PC-3 (cell line): ENCODE measurements at regions not wholly inside any gene's neighbourhood (a gene's known extent, or its start where the extent isn't known, plus 50 kb on each side); places are given as distances from the start of the nearest gene placed in this dataset.

Source experiments
- ATAC-seq: fragments of 200-7000 bp; cut with Tn5 transposase; 2 replicates; pipeline ENCODE4 v1.9.1; 2020; ENCODE audit warnings: mild to moderate bottlenecking, moderate library complexity
- BruUV-seq: library from RNA; stranded (reverse); fragments of 400-500 nt; replicated peaks from 2 replicates; lab custom pipeline; 2021; lab: Mats Ljungman, UMichigan
- CTCF ChIA-PET: fragments of 300-600 bp; sonication (Branson Sonifier 250); formaldehyde crosslinking; loops from one replicate; lab custom pipeline; 2022; ENCODE audit warnings: antibody characterized with exemption; lab: Charles Lee
- POLR2A ChIA-PET: fragments of 300-600 bp; sonication (Branson Sonifier 250); formaldehyde crosslinking; loops from one replicate; lab custom pipeline; 2022; ENCODE audit warnings: antibody characterized with exemption; ENCODE audit not compliant: unreplicated experiment; lab: Charles Lee
- DNase-seq: peaks from one replicate; pipeline ENCODE4 v3.0.0-alpha.2; 2015
- H2AFZ ChIP-seq: fragments of 300-600 bp; sonication (generic); 2 replicates; pipeline ENCODE4 v1.6.0; 2016; ENCODE audit warnings: antibody characterized with exemption, low read length
- H3F3A ChIP-seq: fragments of 300-600 bp; sonication (generic); one replicate; pipeline ENCODE4 v1.6.0; 2017; ENCODE audit warnings: antibody characterized with exemption, low read length, control low read depth, mild to moderate bottlenecking; ENCODE audit not compliant: unreplicated experiment
- H3K27ac ChIP-seq: fragments of 300-600 bp; sonication (generic); 2 replicates; pipeline ENCODE4 v1.5.1; 2016; ENCODE audit warnings: mild to moderate bottlenecking, low read length
- H3K27me3 ChIP-seq: fragments of 300-600 bp; sonication (generic); 2 replicates; pipeline ENCODE4 v1.6.1; 2016; ENCODE audit warnings: low read length, mixed read lengths
- H3K36me3 ChIP-seq: fragments of 300-600 bp; sonication (generic); 2 replicates; pipeline ENCODE4 v1.6.1; 2016; ENCODE audit warnings: low read depth, mixed run types, low read length, mixed read lengths
- H3K4me1 ChIP-seq: fragments of 300-600 bp; sonication (generic); 2 replicates; pipeline ENCODE4 v1.5.1; 2016; ENCODE audit warnings: low read length; ENCODE audit not compliant: insufficient read depth
- H3K4me2 ChIP-seq: fragments of 300-600 bp; sonication (generic); 2 replicates; pipeline ENCODE4 v1.6.0; 2016; ENCODE audit warnings: low read length
- H3K4me3 ChIP-seq: fragments of 300-600 bp; sonication (generic); 2 replicates; pipeline ENCODE4 v1.5.1; 2016; ENCODE audit warnings: mild to moderate bottlenecking, low read length, mixed read lengths
- H3K79me2 ChIP-seq: fragments of 300-600 bp; sonication (generic); 2 replicates; pipeline ENCODE4 v1.6.1; 2017; ENCODE audit warnings: low read length, mixed read lengths
- H3K9ac ChIP-seq: fragments of 300-600 bp; sonication (generic); 2 replicates; pipeline ENCODE4 v1.6.0; 2016; ENCODE audit warnings: mild to moderate bottlenecking, low read length
- H3K9me2 ChIP-seq: fragments of 300-600 bp; sonication (generic); replicated peaks from 2 replicates; pipeline ENCODE4 v1.6.1; 2016; ENCODE audit warnings: mixed run types, low read length, mixed read lengths
- H3K9me3 ChIP-seq: fragments of 300-600 bp; sonication (generic); 2 replicates; pipeline ENCODE4 v1.6.1; 2016; ENCODE audit warnings: low read length, mixed read lengths
- H4K20me1 ChIP-seq: fragments of 300-600 bp; sonication (generic); 2 replicates; pipeline ENCODE4 v1.6.1; 2016; ENCODE audit warnings: low read length, mixed read lengths
- EZH2 ChIP-seq: fragments of 300-600 bp; sonication (generic); IDR thresholded peaks from one replicate; pipeline ENCODE4 v1.6.1; 2017; ENCODE audit warnings: antibody characterized with exemption, mild to moderate bottlenecking, low read length; ENCODE audit not compliant: unreplicated experiment
- EZH2phosphoT487 ChIP-seq: fragments of 300-600 bp; sonication (generic); IDR thresholded peaks from 2 replicates; pipeline ENCODE4 v1.6.1; 2018; ENCODE audit warnings: mild to moderate bottlenecking, antibody characterized with exemption, low read length, borderline replicate concordance
- intact Hi-C: fragments of 100-400 bp; cut with micrococcal nuclease; formaldehyde crosslinking; loops from 2 replicates; pipeline ENCODE4 v1.9.0; 2023
- TF ChIP-seq, protein P1 (sequence below): fragments of 300-600 bp; sonication (generic); conservative IDR thresholded peaks from 2 replicates; pipeline ENCODE4 v1.5.1; 2017; ENCODE audit warnings: antibody characterized with exemption, low read depth, mild to moderate bottlenecking, low read length

DNA sequence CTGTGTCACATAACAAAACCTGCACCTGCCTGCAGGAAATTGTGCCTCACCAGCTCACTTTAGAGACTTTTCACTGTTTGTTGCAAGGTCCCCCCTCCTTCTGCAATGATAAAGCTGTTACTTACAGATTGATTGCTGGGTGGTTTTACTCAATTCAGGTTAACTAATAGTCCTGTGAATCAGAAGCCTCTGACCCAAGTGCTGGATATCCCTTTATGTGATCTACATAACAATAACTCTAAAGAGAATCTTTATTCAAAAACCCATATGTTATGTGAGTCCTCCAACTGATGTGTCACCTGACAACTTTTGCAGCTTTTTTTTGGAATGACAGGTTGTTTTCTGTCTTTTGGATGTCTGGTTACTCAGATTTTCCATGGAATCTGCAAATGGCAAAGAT, 2323.6 kb upstream of the TENM3 start:
- H3K9me3 ChIP-seq = no peaks in the 10 kb centered on the region
- no peak overlapping the region for H2AFZ ChIP-seq
- intact Hi-C loops = no loop called here
- CTCF ChIA-PET = no interaction called here
- H3K4me3 ChIP-seq = no peak overlapping the region
- no peak overlapping the region for H3K27ac ChIP-seq
- H3K9me2 ChIP-seq = no peaks in the 10 kb centered on the region
- no peak for ATAC-seq
- DNase-seq = no peak
- TF ChIP-seq, protein P1, sequence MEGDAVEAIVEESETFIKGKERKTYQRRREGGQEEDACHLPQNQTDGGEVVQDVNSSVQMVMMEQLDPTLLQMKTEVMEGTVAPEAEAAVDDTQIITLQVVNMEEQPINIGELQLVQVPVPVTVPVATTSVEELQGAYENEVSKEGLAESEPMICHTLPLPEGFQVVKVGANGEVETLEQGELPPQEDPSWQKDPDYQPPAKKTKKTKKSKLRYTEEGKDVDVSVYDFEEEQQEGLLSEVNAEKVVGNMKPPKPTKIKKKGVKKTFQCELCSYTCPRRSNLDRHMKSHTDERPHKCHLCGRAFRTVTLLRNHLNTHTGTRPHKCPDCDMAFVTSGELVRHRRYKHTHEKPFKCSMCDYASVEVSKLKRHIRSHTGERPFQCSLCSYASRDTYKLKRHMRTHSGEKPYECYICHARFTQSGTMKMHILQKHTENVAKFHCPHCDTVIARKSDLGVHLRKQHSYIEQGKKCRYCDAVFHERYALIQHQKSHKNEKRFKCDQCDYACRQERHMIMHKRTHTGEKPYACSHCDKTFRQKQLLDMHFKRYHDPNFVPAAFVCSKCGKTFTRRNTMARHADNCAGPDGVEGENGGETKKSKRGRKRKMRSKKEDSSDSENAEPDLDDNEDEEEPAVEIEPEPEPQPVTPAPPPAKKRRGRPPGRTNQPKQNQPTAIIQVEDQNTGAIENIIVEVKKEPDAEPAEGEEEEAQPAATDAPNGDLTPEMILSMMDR = no peak
- TF ChIP-seq EZH2phosphoT487 = no peak
- no peak for TF ChIP-seq EZH2
- H3K4me2 ChIP-seq = no peak overlapping the region
- H3K27me3 ChIP-seq = no peaks in the 10 kb centered on the region
- H3F3A ChIP-seq = no peaks in the 10 kb centered on the region
- no peaks in the 10 kb centered on the region for H4K20me1 ChIP-seq
- H3K79me2 ChIP-seq = no peaks in the 10 kb centered on the region
- H3K9ac ChIP-seq = no peak overlapping the region
- H3K36me3 ChIP-seq = no peaks in the 10 kb centered on the region
- H3K4me1 ChIP-seq = no peaks in the 10 kb centered on the region
- POLR2A ChIA-PET = no interaction called here
- BruUV-seq = no TSS peak

DNA sequence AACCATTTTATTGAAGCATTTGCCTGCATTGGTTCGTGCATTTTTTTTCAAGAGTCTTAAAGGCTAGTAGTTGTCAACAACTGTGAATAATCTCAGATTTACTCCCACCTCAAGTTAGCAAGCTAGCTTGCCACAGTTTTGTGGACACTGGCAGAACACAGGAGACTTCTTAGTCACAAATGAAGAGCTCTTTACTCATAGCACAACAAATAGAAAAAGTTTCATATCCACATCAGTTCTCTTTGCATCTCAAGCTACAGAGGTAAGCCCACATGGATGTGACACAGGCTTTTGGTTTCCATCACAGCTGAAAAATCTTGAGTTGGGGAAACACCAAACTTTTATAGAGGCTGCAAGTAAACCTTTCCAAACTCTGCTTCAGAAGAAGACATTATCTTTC, 2315.7 kb upstream of the TENM3 start:
- CTCF ChIA-PET = no interaction called here
- H3K36me3 ChIP-seq = no peaks in the 10 kb centered on the region
- intact Hi-C loops = no loop called here
- H3K4me3 ChIP-seq = no peak overlapping the region
- H3K4me2 ChIP-seq = no peak overlapping the region
- H3K27me3 ChIP-seq = no peaks in the 10 kb centered on the region
- POLR2A ChIA-PET = no interaction called here
- no TSS peak for BruUV-seq
- no peaks in the 10 kb centered on the region for H3F3A ChIP-seq
- no peak overlapping the region for H2AFZ ChIP-seq
- no peak for ATAC-seq
- no peak overlapping the region for H3K9ac ChIP-seq
- no peak overlapping the region for H3K27ac ChIP-seq
- no peaks in the 10 kb centered on the region for H3K9me2 ChIP-seq
- TF ChIP-seq EZH2phosphoT487 (no peak), EZH2 (no peak)
- TF ChIP-seq, protein P1 = no peak
- H3K79me2 ChIP-seq = no peaks in the 10 kb centered on the region
- H3K4me1 ChIP-seq = no peaks in the 10 kb centered on the region
- no peak for DNase-seq
- no peaks in the 10 kb centered on the region for H4K20me1 ChIP-seq
- no peaks in the 10 kb centered on the region for H3K9me3 ChIP-seq

DNA sequence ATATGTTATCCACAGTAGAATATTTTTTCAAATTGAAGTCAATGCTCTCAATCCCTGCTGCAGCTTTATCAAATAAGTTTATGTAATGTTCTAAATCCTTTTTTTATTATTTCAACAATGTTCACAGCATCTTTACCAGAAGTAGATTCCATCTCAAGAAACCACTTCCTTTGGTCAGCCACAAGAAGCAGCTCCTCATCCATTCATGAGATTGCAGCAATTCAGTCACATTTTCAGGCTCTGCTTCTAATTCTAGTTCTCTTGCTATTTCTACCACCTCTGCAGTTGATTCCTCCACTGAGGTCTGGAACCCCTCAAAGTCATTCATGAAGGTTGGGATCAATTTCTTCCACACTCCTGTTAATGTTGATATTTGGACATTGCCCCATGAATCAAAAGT, 2301.3 kb upstream of the TENM3 start:
- Histone ChIP-seq H3K9me3 (no peaks in the 10 kb centered on the region), H3K9ac (no peak overlapping the region), H3K4me3 (no peak overlapping the region), H3K27me3 (no peaks in the 10 kb centered on the region), H3F3A (no peaks in the 10 kb centered on the region), H3K4me2 (no peak overlapping the region), H3K27ac (no peak overlapping the region), H3K79me2 (no peaks in the 10 kb centered on the region), H3K36me3 (no peaks in the 10 kb centered on the region), H3K9me2 (no peaks in the 10 kb centered on the region), H2AFZ (no peak overlapping the region), H3K4me1 (no peaks in the 10 kb centered on the region), H4K20me1 (no peaks in the 10 kb centered on the region)
- no TSS peak for BruUV-seq
- intact Hi-C loops = no loop called here
- ATAC-seq = no peak
- ChIA-PET CTCF (no interaction called here), POLR2A (no interaction called here)
- TF ChIP-seq EZH2phosphoT487 = no peak
- TF ChIP-seq EZH2 = no peak
- TF ChIP-seq, protein P1 = no peak
- no peak for DNase-seq
